OCI-LY3 (cell line): ENCODE measurements at regions not wholly inside any gene's neighbourhood (a gene's known extent, or its start where the extent isn't known, plus 50 kb on each side); places are given as distances from the start of the nearest gene placed in this dataset.
A peak's percentile ranks its signal among the peaks of the same experiment; 100 is the strongest.

Source experiments
- H2AFZ ChIP-seq: fragments of 200-600, 300-600 bp; shearing (Covaris generic); 2 replicates; pipeline ENCODE4 v1.6.0; 2014; ENCODE audit warnings: antibody characterized with exemption, low read depth, low read length
- H3K27ac ChIP-seq: fragments of 200-600, 300-600 bp; sonication (generic); 2 replicates; pipeline ENCODE4 v1.5.1; 2014; ENCODE audit warnings: mild to moderate bottlenecking, low read length, moderate library complexity, mixed read lengths
- H3K27me3 ChIP-seq: fragments of 200-600, 300-600 bp; sonication (generic); 2 replicates; pipeline ENCODE4 v1.6.1; 2014; ENCODE audit warnings: low read depth, low read length, mixed read lengths
- H3K36me3 ChIP-seq: fragments of 200-600, 300-600 bp; sonication (generic); replicated peaks from 2 replicates; pipeline ENCODE3; 2014; ENCODE audit warnings: low read depth, low read length, mixed read lengths
- H3K4me1 ChIP-seq: fragments of 300-600, 200-600 bp; sonication (generic); 2 replicates; pipeline ENCODE4 v1.6.1; 2014; ENCODE audit warnings: low read length, mixed read lengths
- H3K4me2 ChIP-seq: fragments of 200-600, 300-600 bp; sonication (generic); 2 replicates; pipeline ENCODE4 v1.6.1; 2014; ENCODE audit warnings: low read length, mixed read lengths
- H3K4me3 ChIP-seq: fragments of 300-600, 200-600 bp; sonication (generic); 2 replicates; pipeline ENCODE4 v1.5.1; 2014; ENCODE audit warnings: antibody characterized with exemption, mild to moderate bottlenecking, low read length, moderate library complexity
- H3K79me2 ChIP-seq: fragments of 300-600, 200-600 bp; shearing (Covaris generic); 2 replicates; pipeline ENCODE4 v1.6.1; 2014; ENCODE audit warnings: mild to moderate bottlenecking, low read length, mixed read lengths
- H3K9ac ChIP-seq: fragments of 300-600, 200-600 bp; shearing (Covaris generic); 2 replicates; pipeline ENCODE4 v1.6.0; 2014; ENCODE audit warnings: mild to moderate bottlenecking, low read length, moderate library complexity
- H3K9me3 ChIP-seq: fragments of 200-600, 300-600 bp; shearing (Covaris generic); 2 replicates; pipeline ENCODE4 v1.6.1; 2014; ENCODE audit warnings: low read length, mixed read lengths; ENCODE audit not compliant: insufficient read depth
- H4K20me1 ChIP-seq: fragments of 200-600, 300-600 bp; sonication (generic); 2 replicates; pipeline ENCODE4 v1.6.1; 2016; ENCODE audit warnings: low read length, mixed read lengths; ENCODE audit not compliant: insufficient read depth
- EZH2phosphoT487 ChIP-seq: fragments of 200-600 bp; shearing (Covaris generic); IDR thresholded peaks from 2 replicates; pipeline ENCODE4 v1.6.1; 2018; ENCODE audit warnings: antibody characterized with exemption, mixed run types, low read depth
- TF ChIP-seq, protein P1 (sequence below): fragments of 200-600, 300-600 bp; sonication (generic); IDR thresholded peaks from 2 replicates; pipeline ENCODE4 v1.5.1; 2014; ENCODE audit warnings: antibody characterized with exemption, low read length, low read depth

- Histone ChIP-seq H3K4me2 (no peak overlapping the region), H3K9me3 (no peaks in the 10 kb centered on the region), H3K4me1 (no peaks in the 10 kb centered on the region), H3K9ac (no peak overlapping the region), H4K20me1 (no peaks in the 10 kb centered on the region), H3K79me2 (no peaks in the 10 kb centered on the region), H3K36me3 (no peaks in the 10 kb centered on the region), H3K4me3 (no peak overlapping the region), H3K27me3 (no peaks in the 10 kb centered on the region), H2AFZ (no peak overlapping the region), H3K27ac (no peak overlapping the region)
- TF ChIP-seq, protein P1, sequence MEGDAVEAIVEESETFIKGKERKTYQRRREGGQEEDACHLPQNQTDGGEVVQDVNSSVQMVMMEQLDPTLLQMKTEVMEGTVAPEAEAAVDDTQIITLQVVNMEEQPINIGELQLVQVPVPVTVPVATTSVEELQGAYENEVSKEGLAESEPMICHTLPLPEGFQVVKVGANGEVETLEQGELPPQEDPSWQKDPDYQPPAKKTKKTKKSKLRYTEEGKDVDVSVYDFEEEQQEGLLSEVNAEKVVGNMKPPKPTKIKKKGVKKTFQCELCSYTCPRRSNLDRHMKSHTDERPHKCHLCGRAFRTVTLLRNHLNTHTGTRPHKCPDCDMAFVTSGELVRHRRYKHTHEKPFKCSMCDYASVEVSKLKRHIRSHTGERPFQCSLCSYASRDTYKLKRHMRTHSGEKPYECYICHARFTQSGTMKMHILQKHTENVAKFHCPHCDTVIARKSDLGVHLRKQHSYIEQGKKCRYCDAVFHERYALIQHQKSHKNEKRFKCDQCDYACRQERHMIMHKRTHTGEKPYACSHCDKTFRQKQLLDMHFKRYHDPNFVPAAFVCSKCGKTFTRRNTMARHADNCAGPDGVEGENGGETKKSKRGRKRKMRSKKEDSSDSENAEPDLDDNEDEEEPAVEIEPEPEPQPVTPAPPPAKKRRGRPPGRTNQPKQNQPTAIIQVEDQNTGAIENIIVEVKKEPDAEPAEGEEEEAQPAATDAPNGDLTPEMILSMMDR: no peak
- no peak for TF ChIP-seq EZH2phosphoT487
Observed at GRCh38 chr4:67218883-67219282, 326.4 kb downstream of the CENPC start.

GRCh38 chr4:67207941-67208441, 337.3 kb downstream of the CENPC start:
- TF ChIP-seq, protein P1: no peak
- TF ChIP-seq EZH2phosphoT487: no peak
- H4K20me1 ChIP-seq: no peaks in the 10 kb centered on the region
- H3K79me2 ChIP-seq: no peaks in the 10 kb centered on the region
- no peak overlapping the region for H3K9ac ChIP-seq
- no peaks in the 10 kb centered on the region for H3K9me3 ChIP-seq
- H3K27ac ChIP-seq: no peak overlapping the region
- H3K4me3 ChIP-seq: no peak overlapping the region
- no peaks in the 10 kb centered on the region for H3K36me3 ChIP-seq
- no peak overlapping the region for H2AFZ ChIP-seq
- no peak overlapping the region for H3K4me2 ChIP-seq
- H3K27me3 ChIP-seq: no peaks in the 10 kb centered on the region
- no peaks in the 10 kb centered on the region for H3K4me1 ChIP-seq

GRCh38 chr4:67204441-67204840, 340.9 kb downstream of the CENPC start:
- Histone ChIP-seq H3K36me3 (no peaks in the 10 kb centered on the region), H3K27ac (no peak overlapping the region), H3K4me1 (peaks cover 8% of the 10 kb centered on the region; the same call in 1 of the 2 replicates), H3K9ac (no peak overlapping the region), H3K27me3 (no peaks in the 10 kb centered on the region), H2AFZ (no peak overlapping the region), H3K4me3 (no peak overlapping the region), H4K20me1 (no peaks in the 10 kb centered on the region), H3K4me2 (no peak overlapping the region), H3K9me3 (no peaks in the 10 kb centered on the region), H3K79me2 (no peaks in the 10 kb centered on the region)
- TF ChIP-seq, protein P1: no peak
- TF ChIP-seq EZH2phosphoT487: no peak

- H2AFZ ChIP-seq: peak overlapping the region; percentile 22; the same call in 1 of the 2 replicates
- H3K27me3 ChIP-seq: no peaks in the 10 kb centered on the region
- H3K4me3 ChIP-seq: no peak overlapping the region
- TF ChIP-seq, protein P1: no peak
- no peak for TF ChIP-seq EZH2phosphoT487
- no peaks in the 10 kb centered on the region for H3K9me3 ChIP-seq
- no peaks in the 10 kb centered on the region for H3K79me2 ChIP-seq
- H3K4me2 ChIP-seq: no peak overlapping the region
- H3K27ac ChIP-seq: no peak overlapping the region
- H3K4me1 ChIP-seq: peaks cover 12% of the 10 kb centered on the region; the same call in 1 of the 2 replicates
- H3K9ac ChIP-seq: no peak overlapping the region
- H3K36me3 ChIP-seq: no peaks in the 10 kb centered on the region
- H4K20me1 ChIP-seq: no peaks in the 10 kb centered on the region
Observed at GRCh38 chr4:67201334-67201733, 344.0 kb downstream of the CENPC start.
